GM19025 (cell line): ENCODE measurements at regions not wholly inside any gene's neighbourhood (a gene's known extent, or its start where the extent isn't known, plus 50 kb on each side); places are given as distances from the start of the nearest gene placed in this dataset.

Experiments used
- ATAC-seq: cut with Tn5 transposase; IDR thresholded peaks from one replicate; pipeline ENCODE4 v1.9.1; 2021; ENCODE audit warnings: mild to moderate bottlenecking, low read depth, moderate library complexity; ENCODE audit not compliant: unreplicated experiment

- ATAC-seq: no peak
Observed at GRCh38 chr12:59839514-59839913, 243.7 kb downstream of the SLC16A7 start.

DNA sequence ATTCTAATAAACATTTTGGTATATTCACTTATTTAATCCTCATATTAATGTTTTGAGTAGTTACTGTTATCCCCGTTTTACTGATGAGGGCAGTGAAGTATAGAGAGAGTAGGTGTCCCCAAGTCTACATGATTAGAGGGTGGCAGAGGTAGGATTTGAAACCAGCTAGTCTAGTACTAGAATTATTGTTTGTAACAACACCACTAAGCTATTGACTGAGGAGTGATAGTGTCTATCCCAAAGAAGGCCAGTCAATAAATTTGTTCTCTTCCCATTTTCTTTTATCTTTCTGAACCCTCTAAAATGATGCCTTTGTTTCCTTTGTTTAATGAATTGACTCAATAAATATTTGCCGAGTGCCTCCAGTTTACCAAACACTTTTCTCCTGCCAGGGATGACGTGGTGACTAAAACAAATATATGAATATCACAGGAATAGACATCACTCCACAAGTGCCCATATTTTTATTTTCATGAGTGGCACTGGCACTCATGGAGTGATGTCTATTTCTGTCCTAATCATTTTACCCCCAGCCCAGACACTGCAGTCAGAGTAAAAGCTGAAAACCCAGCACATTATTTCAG, 247.5 kb downstream of the SLC16A7 start:
- no peak for ATAC-seq

GRCh38 chr12:59844750-59845149, 248.9 kb downstream of the SLC16A7 start:
- no peak for ATAC-seq

DNA sequence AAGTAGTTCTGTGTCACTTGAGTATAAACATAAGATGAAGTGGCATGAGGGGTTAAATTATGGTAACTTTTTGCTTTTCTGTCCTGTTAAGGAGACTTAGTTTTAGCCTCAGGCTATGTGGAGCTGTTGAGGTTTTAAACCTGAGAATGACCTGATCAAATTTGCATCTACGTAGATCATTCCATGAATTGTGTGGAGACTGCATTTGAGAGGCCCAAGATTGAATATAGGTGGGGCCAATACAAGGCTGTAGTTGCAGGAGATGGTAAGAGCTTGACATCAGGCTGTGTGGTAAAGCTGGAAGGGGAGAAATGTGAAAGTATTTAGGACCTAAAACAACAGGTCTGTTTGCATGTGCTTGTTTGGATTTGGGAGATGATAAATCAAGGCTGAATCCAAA, 249.5 kb downstream of the SLC16A7 start:
- no peak for ATAC-seq

GRCh38 chr12:59847127-59847526, 251.3 kb downstream of the SLC16A7 start:
- ATAC-seq: no peak

DNA sequence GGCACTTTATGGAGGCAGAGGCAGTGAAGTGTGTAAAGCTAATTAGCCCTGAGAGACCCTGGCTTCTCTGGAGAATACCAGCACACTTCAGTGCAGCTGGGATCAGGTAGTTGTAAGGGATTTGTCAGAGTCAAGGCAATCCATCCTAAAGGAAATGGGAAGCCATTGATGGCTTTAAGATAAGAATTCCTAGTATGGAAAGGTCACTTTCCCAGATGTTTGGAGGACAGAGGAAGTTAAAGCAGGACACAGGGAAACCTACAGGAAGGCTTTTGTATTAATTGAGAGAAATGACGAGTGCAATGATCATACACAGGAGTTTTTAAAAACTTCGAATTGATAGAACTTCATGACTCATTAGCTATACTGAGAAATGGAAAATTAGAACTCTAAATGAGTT, 254.4 kb downstream of the SLC16A7 start:
- no peak for ATAC-seq

- ATAC-seq: no peak
Observed at GRCh38 chr12:59858508-59859170, 262.8 kb downstream of the SLC16A7 start.

DNA sequence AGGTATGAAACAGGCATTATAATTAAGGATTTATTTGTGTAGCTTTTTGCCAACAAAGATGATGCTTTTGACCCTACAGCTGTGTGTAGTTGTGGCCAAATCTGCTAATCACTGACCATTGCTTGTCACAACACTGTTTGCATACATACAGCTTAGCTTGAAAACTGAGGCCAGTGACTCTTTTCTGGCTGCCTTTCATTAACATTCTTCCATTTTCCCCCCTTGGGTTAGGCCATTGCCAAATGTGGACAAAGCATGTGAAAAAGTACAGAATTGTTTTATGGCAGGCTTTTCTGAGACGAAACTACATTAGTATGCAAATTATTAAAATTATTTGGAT, 263.3 kb downstream of the SLC16A7 start:
- no peak for ATAC-seq

DNA sequence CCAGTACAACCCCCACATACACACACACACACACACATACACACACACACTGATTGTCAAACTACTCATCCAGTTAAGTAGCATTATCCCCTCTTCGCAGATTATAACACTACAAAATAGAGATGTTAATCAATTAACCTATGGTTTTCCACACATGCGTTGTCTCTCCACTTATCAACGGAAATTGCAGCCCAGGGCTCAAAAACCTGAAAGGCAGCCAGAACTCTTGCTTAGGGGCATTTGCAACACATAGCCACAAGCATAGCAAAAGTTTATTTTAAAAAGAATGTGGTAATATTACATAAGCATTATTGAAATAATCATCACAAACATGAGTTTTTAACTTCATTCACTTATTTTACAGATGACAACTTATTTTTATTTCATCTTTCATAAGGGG, 265.8 kb downstream of the SLC16A7 start:
- no peak for ATAC-seq

DNA sequence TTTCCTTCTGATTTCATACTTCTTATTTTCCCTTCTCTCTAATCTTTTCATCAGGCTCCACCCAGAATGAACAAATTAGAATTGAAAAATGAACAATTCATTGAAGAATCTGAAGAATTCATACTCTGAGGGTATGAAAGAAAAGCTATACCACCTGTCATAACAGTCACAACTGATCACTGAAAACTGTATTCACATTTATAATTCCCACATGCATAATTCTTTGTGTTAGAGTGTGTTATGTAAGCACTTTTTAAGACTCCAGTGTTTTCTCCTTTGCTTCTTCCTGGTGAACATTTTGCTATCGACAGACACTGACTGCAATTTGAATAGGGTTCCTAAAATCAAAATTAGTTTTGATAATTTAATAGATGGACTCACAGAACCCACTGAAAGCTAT, 271.2 kb downstream of the SLC16A7 start:
- ATAC-seq: no peak

- ATAC-seq: no peak
Observed at GRCh38 chr12:59867689-59868088, 271.9 kb downstream of the SLC16A7 start.

DNA sequence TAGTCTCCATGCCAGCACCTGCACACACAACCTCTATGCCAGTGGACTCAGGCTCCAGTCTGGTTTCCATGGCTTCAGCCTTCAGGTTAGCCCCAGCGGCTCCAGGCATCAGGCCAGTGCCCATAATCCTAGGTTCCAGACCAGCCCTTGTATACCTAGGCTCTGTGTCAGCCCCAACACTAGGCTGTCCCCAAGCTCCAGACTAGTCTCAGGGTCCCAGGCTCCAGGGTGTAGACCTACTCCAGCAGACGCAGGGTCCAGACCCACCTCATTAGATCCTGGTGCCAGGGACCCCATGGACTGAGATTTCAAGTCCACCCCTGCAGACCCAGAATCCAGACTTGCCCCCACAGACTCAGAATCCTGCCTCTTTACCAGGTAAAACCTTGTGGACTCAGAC, 275.9 kb downstream of the SLC16A7 start:
- ATAC-seq: no peak

- no peak for ATAC-seq
Observed at GRCh38 chr12:59873136-59873535, 277.3 kb downstream of the SLC16A7 start.

DNA sequence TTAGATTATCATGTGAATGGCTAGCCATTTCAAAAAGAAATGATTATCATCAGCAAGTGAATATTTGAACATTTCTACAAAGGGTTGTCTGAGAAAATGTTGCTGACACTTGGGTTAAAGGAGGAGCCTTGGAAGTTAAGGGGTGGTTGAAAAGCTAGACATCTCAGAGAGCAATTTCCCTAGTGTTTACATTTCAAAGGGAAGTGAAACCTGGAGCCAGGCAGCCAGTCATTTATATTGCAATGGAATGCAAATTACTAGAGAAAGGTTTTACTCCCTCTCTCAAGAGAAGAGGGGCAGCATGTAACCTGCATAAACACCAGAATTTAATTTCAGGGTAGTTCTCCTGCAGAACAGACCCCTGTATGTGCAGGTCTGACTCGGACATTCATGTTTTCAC, 279.0 kb downstream of the SLC16A7 start:
- no peak for ATAC-seq

DNA sequence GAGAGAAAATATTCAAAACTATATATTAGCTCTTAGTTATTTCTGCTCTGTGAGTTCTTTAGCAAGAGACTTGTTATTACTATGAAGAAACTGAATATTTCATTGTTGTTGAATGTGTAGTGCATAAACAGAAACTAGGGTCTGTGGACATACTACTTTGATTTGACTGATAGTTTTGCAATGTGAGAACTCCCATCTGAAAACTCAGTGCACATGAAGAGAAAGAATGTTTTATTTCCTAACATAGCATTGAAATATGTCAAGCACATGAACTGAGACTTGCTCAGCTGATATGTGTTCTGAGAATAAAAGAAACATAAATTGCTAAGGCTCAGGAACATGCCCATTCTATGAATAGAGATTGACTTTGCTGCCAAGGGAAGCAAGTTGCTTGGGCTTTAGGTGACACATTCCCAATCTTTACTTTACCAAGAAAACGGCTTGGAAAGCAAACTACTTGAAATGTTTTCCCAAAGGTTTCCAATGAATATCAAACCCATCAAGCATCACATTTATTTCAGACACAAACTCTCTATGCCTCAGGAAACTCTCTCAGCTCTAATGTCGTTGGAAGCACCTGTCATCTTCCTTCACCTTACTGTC, 290.4 kb downstream of the SLC16A7 start:
- ATAC-seq: no peak

- no peak for ATAC-seq
Observed at GRCh38 chr12:59887178-59887577, 291.3 kb downstream of the SLC16A7 start.

DNA sequence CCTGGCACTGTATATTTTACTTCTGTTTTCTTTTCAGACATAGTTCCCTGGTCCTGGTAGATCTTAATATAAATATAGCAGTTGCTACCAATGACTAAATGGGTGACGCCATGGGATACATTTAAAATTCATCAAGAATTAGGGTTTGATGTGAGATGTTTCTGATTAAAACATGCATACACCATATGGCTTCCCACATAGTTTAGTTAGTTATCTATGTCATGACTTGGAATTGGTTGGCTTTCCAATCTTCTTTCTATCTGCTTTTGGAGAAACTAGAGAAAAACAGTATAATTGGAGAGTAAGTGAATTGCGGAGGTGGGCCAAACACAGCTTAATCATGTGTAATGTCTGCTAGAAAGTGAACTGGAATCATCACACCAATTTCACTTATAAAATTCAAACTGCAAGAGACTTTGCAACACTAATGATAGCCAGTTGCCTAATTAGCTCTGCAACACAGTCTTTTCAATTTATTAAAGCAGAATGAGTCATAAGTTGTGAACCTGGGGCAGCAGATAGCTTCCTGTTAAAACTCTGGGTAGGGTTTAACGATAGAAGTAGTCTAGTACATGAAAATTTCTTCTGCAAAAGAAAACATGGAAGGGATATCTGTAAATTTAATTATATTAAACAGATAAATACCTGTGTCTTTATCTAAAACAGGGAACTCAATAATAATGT, 295.2 kb downstream of the SLC16A7 start:
- ATAC-seq: no peak

GRCh38 chr12:59895166-59895775, 299.4 kb downstream of the SLC16A7 start:
- ATAC-seq: no peak

DNA sequence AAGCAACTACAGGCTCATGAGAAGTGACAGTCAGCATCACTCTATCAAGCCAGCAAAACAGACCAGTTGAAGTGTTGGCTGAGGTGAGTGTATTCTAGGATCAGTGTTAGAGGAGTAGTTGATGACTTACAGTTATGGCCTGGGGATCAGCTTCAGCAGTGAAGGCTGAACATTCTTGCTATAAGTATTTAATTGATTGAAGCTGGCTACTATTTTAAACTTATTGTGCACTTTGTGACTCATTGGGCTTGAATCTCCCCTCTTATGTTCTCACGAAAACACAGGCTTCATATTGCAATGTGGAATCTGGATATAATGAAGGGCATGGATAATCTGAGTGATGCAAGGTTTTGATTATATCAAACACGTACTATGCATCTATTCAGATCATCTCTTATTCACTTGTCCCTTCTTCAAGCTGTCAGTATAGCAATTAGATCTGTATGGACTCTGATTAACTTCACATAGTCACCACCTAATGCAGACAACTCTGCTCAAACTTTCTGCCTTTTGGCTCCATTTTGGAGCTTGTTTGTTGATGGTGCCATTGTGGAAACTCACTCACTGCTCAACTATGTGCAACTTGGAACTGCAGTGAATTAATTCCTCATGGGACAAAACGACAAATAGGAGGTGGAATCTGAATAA, 309.2 kb downstream of the SLC16A7 start:
- no peak for ATAC-seq

DNA sequence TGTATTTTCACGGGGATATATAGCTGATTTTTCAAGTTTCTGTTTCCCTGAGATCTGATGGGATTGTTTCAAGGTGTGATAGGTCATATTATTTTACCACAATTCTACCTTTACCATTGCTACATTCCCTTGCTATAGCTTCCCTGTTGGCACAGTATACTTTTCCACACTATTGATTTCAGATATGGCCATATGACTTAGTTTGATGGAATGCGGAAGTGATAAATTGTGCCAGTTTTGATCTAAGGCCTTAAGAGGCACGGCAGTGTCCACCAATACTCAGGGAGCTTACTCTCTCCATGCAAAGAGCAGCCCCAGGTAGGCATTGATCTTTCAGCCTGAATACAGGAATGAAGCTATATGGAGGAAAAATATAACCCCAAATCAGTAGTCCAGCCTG, 315.7 kb downstream of the SLC16A7 start:
- no peak for ATAC-seq

DNA sequence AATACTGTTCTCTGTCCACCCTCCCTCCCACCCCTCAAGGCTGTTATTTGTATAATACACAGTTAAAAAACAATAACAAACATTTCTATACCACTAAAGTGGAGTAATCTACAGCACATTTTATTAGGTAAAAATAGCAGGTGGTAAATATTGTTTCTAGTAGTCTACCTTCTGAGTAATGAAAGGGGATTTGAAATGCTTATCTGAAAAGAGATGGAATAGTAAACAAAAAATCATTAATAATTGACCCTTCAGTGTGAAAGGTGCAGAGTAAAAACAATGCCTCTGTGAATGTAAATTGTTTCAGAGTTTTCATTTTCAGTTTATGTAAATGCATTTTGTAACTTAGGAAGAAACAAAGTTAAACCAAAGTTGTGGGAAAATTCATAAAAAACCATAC, 321.2 kb downstream of the SLC16A7 start:
- ATAC-seq: no peak
